Liver (tissue), 8 donors: ENCODE measurements at regions not wholly inside any gene's neighbourhood (a gene's known extent, or its start where the extent isn't known, plus 50 kb on each side); places are given as distances from the start of the nearest gene placed in this dataset.
A peak's percentile ranks its signal among the peaks of the same experiment; 100 is the strongest.

ENCODE experiments used
- DNase-seq: peaks from one replicate; pipeline ENCODE4 v3.0.0-alpha.2; 2017; ENCODE audit warnings: low spot score
- H3K27ac ChIP-seq, 2 donors: one replicate each; pipeline ENCODE4 v1.7.0; 2013; ENCODE audit warnings: inconsistent platforms in 2 of 2, low read length in 2 of 2, control low read depth in 1 of 2, low read depth in 1 of 2, mild to moderate bottlenecking in 1 of 2
- H3K27me3 ChIP-seq, 4 donors: one replicate each; pipeline versions ENCODE4 v1.6.1 to v1.7.0; 2013; ENCODE audit warnings: low read length in 3 of 4, inconsistent platforms in 1 of 4, mild to moderate bottlenecking in 1 of 4, moderate library complexity in 1 of 4; ENCODE audit not compliant: control insufficient read depth in 4 of 4, insufficient read depth in 4 of 4
- H3K36me3 ChIP-seq, 4 donors: one replicate each; pipeline versions ENCODE4 v1.6.1 to v1.7.0; 2013; ENCODE audit warnings: low read length in 3 of 4, mild to moderate bottlenecking in 3 of 4, low read depth in 1 of 4, moderate library complexity in 1 of 4; ENCODE audit not compliant: control insufficient read depth in 4 of 4, insufficient read depth in 3 of 4
- H3K4me1 ChIP-seq, 4 donors: one replicate each; pipeline versions ENCODE4 v1.6.1 to v1.7.0; 2013; ENCODE audit warnings: low read length in 3 of 4, mild to moderate bottlenecking in 3 of 4, moderate library complexity in 1 of 4; ENCODE audit not compliant: control insufficient read depth in 4 of 4, insufficient read depth in 4 of 4
- H3K4me3 ChIP-seq, 3 donors: one replicate each; pipeline versions ENCODE4 v1.6.1 to v1.7.0; 2013; ENCODE audit warnings: low read length in 3 of 3, control low read depth in 1 of 3, low read depth in 1 of 3, mild to moderate bottlenecking in 1 of 3
- H3K9ac ChIP-seq, 2 donors: one replicate each; pipeline ENCODE4 v1.7.0; 2013; ENCODE audit warnings: low read length in 2 of 2, mild to moderate bottlenecking in 2 of 2, moderate library complexity in 2 of 2, control low read depth in 1 of 2, low read depth in 1 of 2
- H3K9me3 ChIP-seq, 4 donors: one replicate each; pipeline versions ENCODE4 v1.6.1 to v1.7.0; 2013; ENCODE audit warnings: low read length in 3 of 4; ENCODE audit not compliant: control insufficient read depth in 4 of 4
- ATF3 ChIP-seq: IDR thresholded peaks from 2 replicates; pipeline ENCODE4 v1.6.1; 2016; ENCODE audit warnings: antibody characterized with exemption
- CTCF ChIP-seq: fragments of 150-350 bp; IDR thresholded peaks from 2 replicates; pipeline ENCODE4 v1.5.1; 2017; ENCODE audit warnings: improper control_type of control experiment, low read depth, low read length; ENCODE audit not compliant: missing input control
- EGR1 ChIP-seq, 2 donors: IDR thresholded peaks; 2 replicates each; pipeline ENCODE4 v1.6.1; 2016 to 2018; ENCODE audit warnings: antibody characterized with exemption in 2 of 2, low read depth in 2 of 2
- FOXA1 ChIP-seq: IDR thresholded peaks from 2 replicates; pipeline ENCODE4 v1.6.1; 2016; ENCODE audit warnings: antibody characterized with exemption
- FOXA2 ChIP-seq: IDR thresholded peaks from 2 replicates; pipeline ENCODE4 v1.6.1; 2016; ENCODE audit warnings: antibody characterized with exemption
- GABPA ChIP-seq, 2 donors: IDR thresholded peaks in 1 of 2; conservative IDR thresholded peaks in 1 of 2; 2 replicates each; pipeline ENCODE4 v1.6.1; 2016; ENCODE audit warnings: antibody characterized with exemption in 2 of 2, mild to moderate bottlenecking in 1 of 2, moderate library complexity in 1 of 2
- NR2F2 ChIP-seq: IDR thresholded peaks from 2 replicates; pipeline ENCODE4 v1.6.1; 2016; ENCODE audit warnings: antibody characterized with exemption
- RAD21 ChIP-seq, 2 donors: IDR thresholded peaks; 2 replicates each; pipeline ENCODE4 v1.6.1; 2016; ENCODE audit warnings: antibody characterized with exemption in 2 of 2, mild to moderate bottlenecking in 2 of 2
- RXRA ChIP-seq, 2 donors: IDR thresholded peaks; 2 replicates each; pipeline ENCODE4 v1.6.1; 2017 to 2018; ENCODE audit warnings: antibody characterized with exemption in 2 of 2, mild to moderate bottlenecking in 1 of 2
- YY1 ChIP-seq: IDR thresholded peaks from 2 replicates; pipeline ENCODE4 v1.6.1; 2016; ENCODE audit warnings: antibody characterized with exemption, mild to moderate bottlenecking
- WGBS: extraction: QIAGEN DNeasy Blood & Tissue Kit; methylation state at CpG from one replicate; pipeline ENCODE4 v1.1.7; 2013; 5-methylcytosine and 5-hydroxymethylcytosine counted together
- TF ChIP-seq, protein P1 (sequence below): IDR thresholded peaks from 2 replicates; pipeline ENCODE4 v1.6.1; 2016; ENCODE audit warnings: antibody characterized with exemption
- TF ChIP-seq, protein P2 (sequence below): IDR thresholded peaks from 2 replicates; pipeline ENCODE4 v1.6.1; 2016; ENCODE audit warnings: antibody characterized with exemption, mild to moderate bottlenecking
- donor health status: healthy.
- donor health status: healthy.
- donor health status: healthy.
- donor health status: healthy.
- donor health status: healthy.

GRCh38 chr4:114383721-114384120 is 214.9 kb upstream of the UGT8 start:
- no peaks in the 10 kb centered on the region for H3K36me3 ChIP-seq

DNA sequence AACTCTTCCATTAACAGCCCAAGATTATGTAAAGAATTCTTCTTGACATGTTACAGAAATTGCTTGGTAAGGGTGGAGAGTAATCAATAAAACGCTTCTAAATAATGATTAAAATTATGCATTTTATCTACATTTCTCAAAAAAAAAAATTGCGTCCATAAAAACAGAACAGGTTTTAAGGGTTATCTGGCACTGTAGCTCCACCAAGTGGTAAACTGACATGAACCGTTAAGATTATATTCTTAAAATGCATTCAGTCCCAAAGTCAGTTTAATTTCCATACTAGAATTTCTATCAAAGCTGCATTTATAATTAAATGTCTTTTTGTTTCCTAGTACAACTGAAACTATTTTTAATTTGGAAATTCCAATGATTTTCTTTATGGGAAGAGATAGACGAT is 214.0 kb upstream of the UGT8 start:
- Histone ChIP-seq H3K4me3 (no peak overlapping the region), H3K27me3 (no peaks in the 10 kb centered on the region), H3K9ac (no peak overlapping the region), H3K9me3 (no peaks in the 10 kb centered on the region), H3K36me3 (no peaks in the 10 kb centered on the region), H3K27ac (no peak overlapping the region), H3K4me1 (no peaks in the 10 kb centered on the region)
- 7% methylated on average over 4 of the region's 4 CpGs for WGBS
- TF ChIP-seq CTCF, result peak; percentile 36
- TF ChIP-seq RAD21 (IDR thresholded peaks at IDR 0.05), result peak; percentile 73 to 74
- TF ChIP-seq RXRA (IDR thresholded peaks at IDR 0.05), result no peak
- no peak for DNase-seq

More at GRCh38 chr4:114383721-114384120, 214.9 kb upstream of the UGT8 start:
- Histone ChIP-seq H3K27me3 (no peaks in the 10 kb centered on the region), H3K4me3 (no peak overlapping the region), H3K9me3 (no peaks in the 10 kb centered on the region), H3K27ac (no peak overlapping the region), H3K4me1 (no peaks in the 10 kb centered on the region), H3K9ac (no peak overlapping the region)
- no peak for TF ChIP-seq CTCF
- TF ChIP-seq, protein P1, sequence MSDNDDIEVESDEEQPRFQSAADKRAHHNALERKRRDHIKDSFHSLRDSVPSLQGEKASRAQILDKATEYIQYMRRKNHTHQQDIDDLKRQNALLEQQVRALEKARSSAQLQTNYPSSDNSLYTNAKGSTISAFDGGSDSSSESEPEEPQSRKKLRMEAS, result no peak
- TF ChIP-seq NR2F2, result no peak
- TF ChIP-seq, protein P2, sequence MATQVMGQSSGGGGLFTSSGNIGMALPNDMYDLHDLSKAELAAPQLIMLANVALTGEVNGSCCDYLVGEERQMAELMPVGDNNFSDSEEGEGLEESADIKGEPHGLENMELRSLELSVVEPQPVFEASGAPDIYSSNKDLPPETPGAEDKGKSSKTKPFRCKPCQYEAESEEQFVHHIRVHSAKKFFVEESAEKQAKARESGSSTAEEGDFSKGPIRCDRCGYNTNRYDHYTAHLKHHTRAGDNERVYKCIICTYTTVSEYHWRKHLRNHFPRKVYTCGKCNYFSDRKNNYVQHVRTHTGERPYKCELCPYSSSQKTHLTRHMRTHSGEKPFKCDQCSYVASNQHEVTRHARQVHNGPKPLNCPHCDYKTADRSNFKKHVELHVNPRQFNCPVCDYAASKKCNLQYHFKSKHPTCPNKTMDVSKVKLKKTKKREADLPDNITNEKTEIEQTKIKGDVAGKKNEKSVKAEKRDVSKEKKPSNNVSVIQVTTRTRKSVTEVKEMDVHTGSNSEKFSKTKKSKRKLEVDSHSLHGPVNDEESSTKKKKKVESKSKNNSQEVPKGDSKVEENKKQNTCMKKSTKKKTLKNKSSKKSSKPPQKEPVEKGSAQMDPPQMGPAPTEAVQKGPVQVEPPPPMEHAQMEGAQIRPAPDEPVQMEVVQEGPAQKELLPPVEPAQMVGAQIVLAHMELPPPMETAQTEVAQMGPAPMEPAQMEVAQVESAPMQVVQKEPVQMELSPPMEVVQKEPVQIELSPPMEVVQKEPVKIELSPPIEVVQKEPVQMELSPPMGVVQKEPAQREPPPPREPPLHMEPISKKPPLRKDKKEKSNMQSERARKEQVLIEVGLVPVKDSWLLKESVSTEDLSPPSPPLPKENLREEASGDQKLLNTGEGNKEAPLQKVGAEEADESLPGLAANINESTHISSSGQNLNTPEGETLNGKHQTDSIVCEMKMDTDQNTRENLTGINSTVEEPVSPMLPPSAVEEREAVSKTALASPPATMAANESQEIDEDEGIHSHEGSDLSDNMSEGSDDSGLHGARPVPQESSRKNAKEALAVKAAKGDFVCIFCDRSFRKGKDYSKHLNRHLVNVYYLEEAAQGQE, result no peak
- TF ChIP-seq ATF3, result no peak
- no peak for TF ChIP-seq FOXA2
- no peak for TF ChIP-seq FOXA1
- TF ChIP-seq EGR1 (IDR thresholded peaks at IDR 0.05; ENCODE audit: low read depth in 2 of 2), result no peak
- TF ChIP-seq YY1, result no peak
- TF ChIP-seq GABPA (IDR thresholded peaks at IDR 0.05 in 1 of 2, conservative IDR thresholded peaks at IDR 0.05 in 1 of 2), result no peak
- 73% methylated on average over 1 of the region's 1 CpG for WGBS
- DNase-seq, result no peak
